ENCODE measurements at regions not wholly inside any gene's neighbourhood (a gene's known extent, or its start where the extent isn't known, plus 50 kb on each side); places are given as distances from the start of the nearest gene placed in this dataset.
"Not testable (repeated sequence)": the region's sequence is repeated elsewhere in the genome, so short reads cannot be mapped to it uniquely, and the experiment has no call there.

DNA sequence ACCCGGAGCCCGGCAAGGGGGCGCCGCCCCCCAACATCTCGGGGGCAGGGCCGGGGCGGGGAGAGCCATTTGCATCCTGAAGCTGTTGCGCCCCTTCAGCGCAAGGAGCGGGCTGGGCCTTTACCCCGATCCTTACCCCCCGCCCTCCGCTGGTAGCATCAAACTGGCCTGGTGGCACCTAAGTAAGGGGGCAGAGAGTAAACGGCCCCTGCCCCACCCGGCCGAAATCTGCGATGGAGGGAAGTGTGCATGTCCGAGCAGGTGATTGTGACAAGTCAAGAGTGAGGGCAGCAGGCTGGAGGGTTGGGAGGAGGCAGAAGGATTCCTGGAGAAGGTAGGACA lies 101.2 kb downstream of the ESM1 start:
- no peak for DNase-seq (ENCODE audit: low read depth)

DNA sequence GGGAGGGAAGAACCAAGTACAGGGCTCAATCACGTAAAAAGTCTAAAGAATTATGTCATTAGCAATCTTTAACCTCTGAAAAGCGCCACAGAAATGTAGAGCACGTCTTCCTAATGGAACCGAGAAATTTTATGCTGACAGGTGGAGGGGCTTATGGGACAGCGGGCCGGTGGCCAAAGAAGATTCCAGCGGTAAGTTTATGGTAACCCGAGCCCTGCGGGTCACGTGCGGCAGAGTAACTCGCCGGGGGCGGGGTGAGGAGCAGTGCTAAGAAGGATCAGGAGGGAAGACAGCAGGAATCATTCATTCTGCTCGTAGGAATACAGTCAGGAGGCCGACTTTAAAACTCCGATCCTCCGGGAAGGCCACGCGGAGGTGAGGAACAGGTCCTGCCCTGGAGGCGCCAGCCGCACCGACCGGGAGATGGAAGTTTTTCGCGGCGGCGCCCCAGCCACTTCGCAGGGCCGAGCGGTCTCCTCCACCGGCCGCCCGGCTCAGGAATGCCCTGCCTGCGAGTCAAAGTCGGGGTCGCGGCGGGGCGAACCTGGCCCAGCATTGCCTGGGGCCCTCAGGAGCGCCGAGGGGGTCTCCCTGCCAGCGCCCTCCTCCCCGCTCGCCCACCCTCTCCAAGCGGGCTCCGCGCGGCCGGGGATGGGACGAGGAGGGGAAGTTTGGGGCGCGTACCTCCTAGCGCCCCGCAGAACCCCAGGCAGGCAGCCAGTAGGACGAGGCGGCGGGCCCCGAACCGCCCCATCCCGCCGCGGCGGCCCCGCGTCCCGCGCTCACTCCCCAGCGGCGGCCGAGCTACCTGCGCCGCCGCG lies 101.8 kb downstream of the ESM1 start:
- no peak for DNase-seq (ENCODE audit: low read depth)

DNA sequence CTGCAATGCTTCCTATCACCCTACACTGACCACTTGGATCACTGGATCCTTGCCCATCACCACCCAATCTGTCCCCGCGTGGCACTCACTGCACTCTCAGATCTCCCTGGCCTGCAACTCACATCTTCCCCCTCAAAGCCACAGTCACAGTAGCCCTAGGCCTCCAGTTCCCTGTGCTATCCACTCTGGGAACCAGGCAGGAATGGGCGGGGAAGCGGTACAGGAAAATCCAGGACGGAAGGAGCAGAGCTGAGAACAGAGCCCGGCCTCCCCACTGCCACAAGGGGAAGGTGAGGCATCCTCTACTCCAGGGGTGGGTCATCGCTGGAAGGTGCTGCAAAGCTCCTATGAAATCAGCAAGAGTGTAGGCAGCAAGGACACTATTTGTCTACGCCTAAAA lies 102.6 kb downstream of the ESM1 start:
- no peak for DNase-seq (ENCODE audit: low read depth)

DNA sequence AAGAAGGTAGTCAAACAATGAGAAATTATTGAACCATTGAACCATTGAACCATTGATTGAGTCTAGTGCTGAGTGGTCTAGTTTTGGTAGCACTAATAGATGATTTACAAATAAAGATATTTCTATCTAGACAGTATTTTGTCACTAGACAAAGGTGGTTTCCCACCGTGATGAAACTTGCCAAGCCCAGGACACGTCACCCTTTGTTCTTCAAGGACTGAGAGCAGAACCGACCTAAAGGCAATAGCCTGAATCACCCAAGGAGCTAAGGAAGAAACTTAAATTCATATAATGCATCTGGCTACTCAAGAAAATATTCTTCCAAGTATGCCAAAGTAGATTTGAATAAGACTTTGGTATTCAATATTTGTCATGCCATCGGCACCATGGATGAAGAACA lies 103.3 kb downstream of the ESM1 start:
- no peak for DNase-seq (ENCODE audit: low read depth)

DNA sequence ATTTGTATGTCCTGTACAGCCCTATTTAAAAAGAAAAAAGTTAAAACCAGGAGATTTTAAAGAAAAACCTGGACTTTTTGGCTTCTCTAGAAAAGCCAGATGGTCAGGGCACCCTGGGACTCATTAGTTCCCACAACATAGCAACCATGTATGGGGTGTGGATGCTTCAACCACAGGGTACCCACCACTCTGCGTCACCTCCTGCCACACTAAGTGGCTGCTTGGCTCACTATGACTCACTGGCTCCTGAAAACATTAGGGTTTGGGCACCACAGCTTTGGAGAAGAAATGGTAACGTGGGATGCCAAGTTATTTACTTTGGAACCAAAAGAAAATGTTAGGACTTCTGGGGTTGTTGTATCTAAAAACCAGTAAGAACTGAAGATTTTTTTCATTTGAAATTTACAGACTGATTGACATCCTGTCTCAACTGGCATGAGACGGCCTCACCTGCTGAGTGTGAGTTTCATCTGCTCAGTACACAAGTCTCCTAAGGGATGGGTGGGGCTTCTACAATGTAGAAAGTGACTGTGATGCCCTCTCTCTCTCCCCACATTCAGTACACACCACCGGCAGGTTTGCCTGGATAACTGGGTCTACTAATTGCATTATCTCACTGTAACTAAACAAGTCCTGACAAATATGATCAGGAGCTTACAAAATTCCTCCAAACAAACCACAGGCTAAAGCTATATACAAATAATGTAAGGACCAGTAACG lies 103.9 kb downstream of the ESM1 start:
- DNase-seq (ENCODE audit: low read depth): no peak

DNA sequence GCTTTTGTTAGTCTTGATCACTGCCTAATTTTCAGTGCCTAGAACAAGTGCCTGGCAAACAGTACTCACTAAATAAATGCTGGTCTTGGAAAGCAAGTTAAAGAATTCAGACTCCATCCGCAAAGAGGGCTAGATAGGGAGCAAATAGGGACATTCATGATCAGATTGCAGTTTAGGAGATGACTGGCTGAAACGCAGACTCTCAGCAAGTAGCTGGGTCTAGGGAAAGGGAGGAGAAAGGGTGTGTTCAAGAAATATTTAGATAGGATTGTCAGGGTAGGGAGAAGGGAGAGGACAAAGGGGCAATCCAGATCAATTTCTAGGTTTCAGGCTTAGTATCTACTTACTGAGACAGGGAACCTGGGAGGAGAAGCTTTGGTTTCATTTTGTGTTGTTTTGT lies 108.4 kb downstream of the ESM1 start:
- no peak for DNase-seq (ENCODE audit: low read depth)

DNA sequence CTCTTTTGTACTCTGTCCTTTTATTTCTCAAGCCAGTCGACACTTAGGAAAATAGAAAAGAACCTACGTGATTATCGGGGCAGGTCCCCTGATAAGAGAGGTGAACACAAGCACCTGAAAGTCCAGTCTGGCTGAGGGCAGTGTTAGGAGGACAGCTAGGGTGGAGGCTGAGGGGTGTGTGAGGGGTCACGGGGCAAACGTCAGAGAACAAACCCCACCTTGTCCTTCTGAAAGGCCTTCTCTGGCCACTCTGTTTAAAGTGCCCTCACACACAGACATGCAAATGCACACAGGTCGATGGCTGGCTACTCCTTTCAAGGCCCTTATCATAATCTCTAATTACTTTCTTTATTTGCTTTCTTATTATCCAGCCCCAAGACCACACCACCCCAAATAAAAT lies 108.8 kb downstream of the ESM1 start:
- DNase-seq (ENCODE audit: low read depth): no peak

DNA sequence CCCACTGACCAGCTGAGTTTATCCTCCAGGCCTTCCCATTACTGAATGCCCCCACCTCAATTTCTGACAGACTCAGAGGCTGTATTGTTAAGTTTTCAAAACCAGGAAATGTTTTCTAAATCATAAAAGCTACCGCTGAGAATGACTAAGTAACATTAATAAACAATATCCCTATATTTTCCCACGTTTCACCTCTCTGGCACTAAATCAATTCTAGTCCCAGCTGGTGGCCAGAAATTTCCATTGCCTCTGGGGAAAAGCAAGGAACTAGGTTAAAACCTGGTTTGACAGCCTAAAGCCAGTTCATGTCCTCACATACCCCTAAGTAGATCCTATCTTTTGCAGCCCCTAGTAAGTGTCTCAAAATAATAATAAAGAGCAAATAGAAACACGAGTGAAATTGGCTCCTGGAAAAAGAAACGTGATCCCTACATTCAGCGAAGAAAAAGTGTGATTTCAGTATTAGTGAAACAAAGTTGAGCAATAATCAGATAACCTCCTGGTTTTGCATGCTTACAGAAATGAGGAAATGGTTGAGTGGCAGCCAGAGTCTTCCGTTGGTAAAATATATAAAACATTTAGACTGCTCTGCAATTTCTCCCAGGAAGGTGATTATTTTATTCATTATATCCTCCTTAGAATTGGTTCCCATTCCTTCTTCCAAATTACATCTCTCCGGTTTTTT lies 110.9 kb downstream of the ESM1 start:
- DNase-seq (ENCODE audit: low read depth): no peak

DNA sequence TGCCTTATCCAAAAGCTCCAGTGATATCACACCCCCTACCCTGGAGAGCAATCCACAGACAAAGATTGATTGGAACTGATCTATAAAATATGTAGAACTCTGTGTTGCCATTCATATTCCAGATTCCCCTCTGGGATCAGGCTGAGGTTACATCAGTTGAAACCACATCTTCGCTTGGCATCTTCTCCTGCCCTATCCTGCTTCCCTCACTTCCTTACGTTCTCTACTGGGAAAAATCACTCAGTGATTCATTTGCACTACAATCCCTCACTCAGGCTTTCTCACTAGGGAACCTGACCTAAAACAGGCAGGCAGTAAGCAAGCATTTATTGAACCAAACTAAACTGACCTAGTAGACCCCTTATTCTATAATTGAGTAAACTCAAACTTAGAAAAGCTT lies 111.7 kb downstream of the ESM1 start:
- no peak for DNase-seq (ENCODE audit: low read depth)

DNA sequence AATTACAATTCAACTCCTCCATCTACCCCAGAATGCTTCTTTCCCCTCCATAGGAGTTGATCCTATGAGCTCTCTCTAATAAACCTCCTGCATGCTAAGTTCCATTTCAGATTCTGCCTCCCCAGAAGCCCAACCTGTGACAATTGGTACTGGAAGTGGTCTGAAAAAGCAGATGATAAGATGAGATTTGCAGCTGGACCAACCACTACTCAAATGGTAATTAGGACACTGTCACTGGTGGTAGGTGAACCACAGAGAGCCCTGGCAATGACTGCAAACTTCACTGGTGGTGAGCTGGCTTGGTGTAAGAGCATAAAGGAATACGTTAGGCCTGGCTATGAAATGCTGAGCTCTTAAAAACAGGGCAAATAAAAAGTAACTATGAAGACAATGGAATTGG lies 112.6 kb downstream of the ESM1 start:
- no peak for DNase-seq (ENCODE audit: low read depth)

DNA sequence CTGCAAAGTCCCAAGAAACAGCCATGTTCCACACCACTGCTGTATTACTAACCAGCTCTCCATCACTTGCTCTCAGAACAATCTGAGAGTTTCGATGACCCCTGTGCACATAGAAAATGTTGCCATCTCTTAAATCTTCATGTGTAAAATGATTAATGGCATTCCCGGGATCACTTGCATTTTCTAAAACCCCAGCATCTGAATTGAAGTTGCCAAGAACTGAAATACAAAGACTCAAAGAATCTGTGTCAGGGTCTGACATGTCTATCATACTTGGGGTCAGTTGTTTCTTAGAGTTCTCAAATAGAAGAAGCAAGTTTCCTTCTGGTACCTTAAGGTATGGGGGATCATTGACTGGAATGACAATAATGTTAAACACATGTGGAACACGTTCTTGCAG lies 115.1 kb downstream of the ESM1 start:
- no peak for DNase-seq (ENCODE audit: low read depth)

DNA sequence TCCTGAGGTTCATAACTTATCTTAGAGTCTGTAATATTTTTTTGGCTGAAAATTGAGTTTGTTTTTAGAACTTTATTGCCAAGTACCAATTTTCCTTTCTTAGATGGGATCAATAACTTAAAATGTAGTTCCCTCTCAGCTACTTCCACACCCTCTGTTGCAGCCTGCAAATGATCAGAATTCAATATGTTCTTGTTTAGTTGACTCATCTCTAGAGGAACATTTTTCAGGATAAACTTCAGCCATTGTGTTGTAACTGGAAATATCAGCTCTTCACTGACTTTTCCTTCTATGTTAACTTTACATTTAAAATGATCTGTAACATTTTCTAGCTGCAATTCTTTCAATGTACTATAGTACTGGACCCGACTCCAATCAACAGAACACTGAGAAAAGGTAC lies 115.7 kb downstream of the ESM1 start:
- DNase-seq (ENCODE audit: low read depth): no peak

DNA sequence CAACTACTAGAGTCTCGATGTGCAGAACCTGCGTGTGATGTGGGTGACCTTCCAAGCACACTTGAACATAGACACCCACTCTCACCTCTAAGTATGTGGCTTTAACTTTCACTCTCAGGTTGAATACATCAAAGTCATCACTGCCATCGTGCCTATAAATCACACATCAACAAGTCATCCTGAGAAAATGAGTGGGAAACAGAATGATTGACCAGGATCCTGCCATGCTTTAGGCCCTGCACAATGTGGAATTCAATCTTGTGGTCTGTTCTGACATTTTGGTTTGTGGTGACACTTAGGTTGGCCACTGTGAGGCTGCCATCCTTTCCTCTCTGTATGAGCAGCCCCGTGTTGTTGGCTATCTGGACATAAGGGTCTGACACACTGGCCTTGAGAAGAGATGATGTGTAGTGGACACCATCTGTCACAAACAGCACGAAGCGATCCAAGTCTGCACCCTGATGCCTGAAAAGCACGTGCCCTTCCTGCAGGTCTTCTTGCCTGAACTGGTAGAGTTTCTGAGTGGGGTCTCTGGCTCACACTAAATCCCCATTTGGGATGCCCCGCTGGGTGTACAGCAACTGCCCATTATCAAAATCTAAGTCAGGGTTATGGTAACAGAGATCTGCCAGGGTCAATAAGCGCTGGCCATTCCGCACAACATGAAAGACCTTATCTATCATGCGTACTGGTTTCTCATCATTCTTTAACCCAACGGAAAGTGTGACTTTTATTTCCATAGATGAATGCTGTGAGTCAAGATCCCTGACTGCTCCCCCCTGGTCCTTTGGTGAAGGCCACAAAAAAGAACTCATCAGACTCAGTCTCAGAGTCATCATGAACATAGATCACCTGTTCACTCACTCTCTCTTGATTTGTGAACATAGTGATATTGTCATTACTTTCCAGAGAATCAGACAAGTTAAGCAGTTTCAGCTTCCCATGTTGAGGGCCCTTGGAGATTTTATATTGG lies 116.6 kb downstream of the ESM1 start:
- DNase-seq (ENCODE audit: low read depth): no peak

DNA sequence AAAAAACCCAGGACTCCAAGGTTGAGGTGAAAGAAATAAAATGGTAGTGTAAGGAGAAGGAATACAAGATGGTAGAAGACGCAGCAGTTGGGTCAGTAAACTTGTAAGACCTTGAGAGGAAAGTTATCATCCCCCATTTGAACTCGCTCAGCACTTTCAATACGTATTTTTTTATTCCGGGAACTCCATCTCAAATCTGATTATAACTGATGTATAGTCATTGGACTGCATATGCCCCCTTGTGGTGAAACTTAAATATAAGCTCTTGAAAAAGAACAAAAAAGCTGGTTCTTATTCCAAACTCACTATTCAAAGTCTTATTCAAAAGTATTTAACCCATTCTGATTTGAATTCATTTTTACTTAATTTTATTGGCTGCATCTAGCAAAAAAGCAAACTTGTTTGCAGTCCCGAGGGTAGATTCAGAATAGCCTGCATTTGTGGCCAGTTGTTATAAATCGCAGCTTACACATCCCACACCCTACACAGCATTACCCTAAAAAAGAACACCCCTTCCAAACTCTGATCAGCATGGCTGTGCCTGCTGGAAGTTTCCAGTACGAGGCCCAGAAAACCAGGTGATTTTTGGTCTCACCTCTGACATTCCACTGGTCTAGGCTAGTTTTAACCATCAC lies 118.0 kb downstream of the ESM1 start:
- peak; percentile 65 for DNase-seq (ENCODE audit: low read depth)

DNA sequence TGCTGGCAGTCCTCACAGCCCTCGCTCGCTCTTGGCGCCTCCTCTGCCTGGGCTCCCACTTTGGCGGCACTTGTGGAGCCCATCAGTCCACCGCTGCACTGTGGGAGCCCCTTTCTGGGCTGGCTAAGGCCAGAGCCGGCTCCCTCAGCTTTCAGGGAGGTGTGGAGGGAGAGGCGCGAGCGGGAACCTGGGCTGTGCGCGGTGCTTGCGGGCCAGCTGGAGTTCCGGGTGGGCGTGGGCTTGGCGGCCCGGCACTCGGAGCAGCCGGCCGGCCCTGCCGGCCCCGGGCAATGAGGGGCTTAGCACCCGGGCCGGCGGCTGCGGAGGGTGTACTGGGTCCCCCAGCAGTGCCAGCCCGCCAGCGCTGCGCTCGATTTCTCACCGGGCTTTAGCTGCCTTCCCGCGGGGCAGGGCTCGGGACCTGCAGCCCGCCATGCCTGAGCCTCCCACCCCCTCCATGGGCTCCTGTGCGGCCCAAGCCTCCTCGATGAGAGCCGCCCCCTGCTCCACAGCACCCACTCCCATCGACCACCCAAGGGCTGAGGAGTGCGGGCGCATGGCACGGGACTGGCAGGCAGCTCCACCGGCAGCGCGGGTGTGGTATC lies 120.4 kb downstream of the ESM1 start:
- DNase-seq (ENCODE audit: low read depth): not testable (repeated sequence)

DNA sequence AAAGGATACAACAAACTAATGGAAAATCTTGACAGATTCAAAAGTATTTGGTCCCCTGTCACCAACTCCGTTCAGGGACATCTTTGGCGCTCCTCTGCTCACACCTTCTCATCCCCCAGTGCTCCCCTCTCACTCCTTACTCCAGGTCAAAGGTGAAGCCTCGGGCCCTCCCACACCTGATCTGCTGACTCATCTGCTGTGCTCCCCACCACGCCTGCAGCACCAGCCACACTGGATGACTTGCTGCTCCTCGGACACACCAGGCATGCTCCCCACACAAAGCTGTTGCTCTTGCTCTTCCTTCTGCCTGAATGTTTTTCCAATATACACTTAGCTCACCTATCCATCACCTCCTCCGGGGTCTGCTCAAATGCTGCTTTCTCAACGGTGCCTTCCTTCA lies 123.4 kb downstream of the ESM1 start:
- DNase-seq (ENCODE audit: low read depth): no peak

DNA sequence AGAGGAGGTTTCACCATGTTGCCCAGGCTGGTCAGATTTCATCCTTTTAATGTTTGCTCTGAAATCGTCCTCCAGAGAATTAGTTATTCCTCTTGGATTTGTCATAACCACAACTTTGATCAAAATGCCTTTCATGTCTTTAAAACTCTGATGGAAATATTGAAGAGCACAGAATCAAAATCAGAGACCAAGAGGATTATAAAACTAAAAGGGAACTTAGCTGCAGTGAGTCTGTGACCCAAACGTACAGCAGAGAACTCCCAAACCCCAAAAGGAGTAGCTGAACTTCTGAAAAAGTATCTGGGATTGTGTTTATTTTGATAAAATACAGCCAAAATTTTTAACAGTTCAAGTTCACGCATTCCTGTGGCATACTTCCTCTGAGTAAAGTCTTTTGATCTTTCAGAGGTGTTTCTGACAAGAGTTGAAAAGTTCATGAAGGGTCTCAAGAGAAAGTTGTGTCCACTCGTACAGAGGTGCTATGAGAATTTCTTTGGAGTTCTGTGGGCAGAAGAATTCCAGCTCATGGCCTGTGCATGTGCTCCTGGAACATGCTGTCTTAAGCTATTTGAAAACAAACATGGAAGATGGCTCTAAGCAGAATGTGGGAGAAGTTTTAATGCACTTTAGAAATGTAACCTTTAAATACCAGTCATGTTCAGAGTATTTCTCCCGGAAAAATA lies 124.0 kb downstream of the ESM1 start:
- no peak for DNase-seq (ENCODE audit: low read depth)

DNA sequence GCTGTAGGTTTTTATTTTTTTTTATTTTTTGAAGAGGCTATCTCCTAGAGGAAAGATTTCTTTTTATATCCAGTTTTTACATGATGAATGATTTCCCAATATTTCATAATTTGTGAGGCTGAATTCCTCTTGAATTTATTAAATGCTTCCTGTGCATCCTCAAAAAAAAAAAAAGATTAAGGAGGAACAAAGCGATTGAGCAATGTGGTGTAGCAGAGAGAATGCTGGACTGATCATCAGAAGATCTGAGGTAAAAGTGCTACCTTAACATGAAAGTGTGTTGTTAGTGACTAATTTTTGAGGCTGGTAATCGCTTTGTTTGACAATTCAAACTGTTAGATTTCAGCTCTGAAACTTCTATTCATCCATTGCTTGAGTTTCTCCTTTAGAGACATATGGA lies 125.1 kb downstream of the ESM1 start:
- no peak for DNase-seq (ENCODE audit: low read depth)

DNA sequence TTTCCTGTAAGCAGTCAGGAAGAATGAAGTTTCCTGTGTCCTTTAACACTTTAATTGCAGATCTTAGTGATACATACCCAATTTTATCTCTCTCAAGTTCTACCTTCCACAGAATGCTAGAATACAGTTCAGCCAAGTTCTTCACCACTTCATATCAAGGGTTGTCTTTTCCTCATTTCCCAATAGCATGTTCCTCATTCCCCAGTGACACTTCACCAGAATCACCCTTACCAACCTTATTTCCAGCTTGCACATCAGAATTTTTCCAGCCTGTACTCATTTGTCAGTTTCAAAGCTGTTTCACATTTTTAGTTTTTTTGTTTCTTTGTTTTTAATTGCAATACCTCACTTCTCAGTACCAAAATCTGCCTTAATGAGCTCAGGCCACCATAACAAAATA lies 126.1 kb downstream of the ESM1 start:
- DNase-seq (ENCODE audit: low read depth): no peak

DNA sequence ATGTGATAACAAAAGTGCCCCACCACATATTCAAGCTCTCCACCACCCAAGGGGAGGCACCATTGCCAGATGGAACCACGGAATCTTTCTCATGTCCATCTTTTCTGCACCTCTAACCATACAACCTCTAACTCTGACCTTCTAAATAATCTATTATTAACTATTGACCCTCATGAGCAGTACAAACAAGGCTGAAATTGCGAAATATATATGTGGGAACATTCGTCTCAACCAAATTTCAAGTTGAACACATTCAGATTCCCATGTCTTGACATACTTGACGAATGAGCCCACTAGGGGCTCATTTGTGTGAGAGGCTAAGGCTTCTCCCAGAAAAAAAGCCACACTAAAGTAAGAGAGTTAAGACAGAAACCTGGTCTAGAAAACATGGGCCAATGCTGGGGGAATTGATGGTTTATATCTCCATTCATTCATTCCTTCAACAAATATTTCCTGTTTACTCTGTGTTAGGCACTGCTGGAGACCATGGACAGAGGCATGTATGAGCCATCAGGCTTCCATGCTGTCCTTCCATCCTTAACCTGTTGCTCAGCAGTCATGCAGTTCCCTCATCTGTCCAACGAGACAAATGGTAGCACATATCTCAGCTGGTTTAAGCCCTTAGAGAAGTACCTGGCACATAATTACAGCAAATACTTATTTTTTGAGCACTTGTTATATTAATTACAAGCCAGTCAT lies 130.4 kb downstream of the ESM1 start:
- no peak for DNase-seq (ENCODE audit: low read depth)

Data from fibroblast of the conjunctiva (primary cell).